DMS153 treated with DMSO at 0.1 percent for 48 hours (cell line): ENCODE measurements at regions not wholly inside any gene's neighbourhood (a gene's known extent, or its start where the extent isn't known, plus 50 kb on each side); places are given as distances from the start of the nearest gene placed in this dataset.
A peak's percentile ranks its signal among the peaks of the same experiment; 100 is the strongest.

Experiments used
- DNase-seq: peaks from one replicate; lab custom pipeline; 2025; ENCODE audit not compliant: unreplicated experiment; lab: John Stamatoyannopoulos, UW

DNA sequence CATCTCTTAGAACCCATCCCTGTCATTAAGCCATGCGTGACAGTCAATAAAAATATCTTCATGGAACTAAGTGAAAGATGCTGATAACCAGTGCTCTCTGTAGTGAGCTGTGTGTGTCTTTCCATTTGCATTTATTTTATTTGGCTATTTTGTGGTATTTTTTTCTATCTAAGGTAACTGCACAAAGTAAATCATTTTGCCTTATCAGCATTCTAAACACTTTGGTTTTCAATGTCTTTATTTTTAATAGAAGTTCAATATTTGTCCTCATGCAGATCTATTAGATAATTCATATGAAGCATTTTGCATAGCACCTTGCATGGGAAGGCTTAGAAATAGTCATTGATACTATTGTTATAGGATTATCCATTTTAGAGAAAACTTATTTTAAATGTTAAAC is 163.6 kb upstream of the TANK start:
- DNase-seq: no peak

DNA sequence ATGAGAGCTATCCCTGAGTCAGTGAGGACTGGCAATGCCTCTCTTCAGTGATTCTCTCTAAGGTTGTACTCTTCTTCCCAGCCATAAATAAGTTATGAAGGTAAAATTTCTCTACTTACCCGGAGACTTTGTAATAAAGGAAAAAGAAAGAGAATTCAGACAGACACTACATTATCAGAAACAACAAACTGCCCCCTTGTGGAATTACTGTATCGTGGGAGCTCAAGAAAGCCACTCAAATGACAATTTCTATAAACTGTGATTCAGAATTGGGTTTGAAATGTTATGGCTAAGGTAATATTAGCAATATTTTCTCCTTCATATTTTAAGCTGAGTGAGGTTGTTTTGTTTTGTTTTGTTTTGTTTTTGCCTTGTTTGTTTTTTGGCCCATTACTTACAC is 155.8 kb upstream of the TANK start:
- DNase-seq: peak; percentile 5

DNA sequence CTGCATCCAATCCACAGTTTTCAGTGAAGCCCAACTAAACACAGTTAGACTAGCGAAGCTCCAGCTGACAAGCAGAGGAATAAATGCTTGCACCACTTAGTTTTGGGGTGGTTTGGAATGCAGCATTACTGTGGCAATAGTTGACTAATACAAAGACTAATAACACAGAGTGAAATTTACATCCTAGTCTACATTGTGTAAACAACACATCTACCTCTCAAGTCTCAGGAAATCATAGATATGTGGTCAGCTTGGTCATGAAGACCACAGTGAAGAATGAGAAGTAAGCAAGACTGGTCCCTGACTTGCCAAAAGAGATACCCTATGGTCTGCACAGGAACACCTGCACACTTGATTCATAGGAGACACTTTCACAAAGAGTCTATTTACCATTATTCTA is 155.1 kb upstream of the TANK start:
- DNase-seq: no peak

DNA sequence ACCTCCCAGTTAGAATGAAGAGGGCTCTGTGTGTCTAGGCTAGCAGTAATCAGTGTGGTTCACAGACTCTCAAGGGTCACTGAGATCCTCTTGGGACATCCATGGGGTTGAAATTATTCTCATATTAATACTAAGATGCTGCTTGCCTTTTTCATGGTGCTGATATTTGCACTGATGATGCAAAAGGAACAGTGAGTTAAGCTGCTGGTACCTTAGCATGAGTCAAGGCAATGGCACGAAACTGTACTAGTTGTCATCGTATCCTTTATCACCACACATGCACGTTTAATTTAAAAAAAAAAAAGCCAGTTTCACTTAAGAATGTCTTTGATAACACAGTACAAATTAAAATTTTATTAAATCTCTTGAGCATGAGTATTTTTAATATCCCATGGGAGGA is 151.9 kb upstream of the TANK start:
- DNase-seq: no peak

DNA sequence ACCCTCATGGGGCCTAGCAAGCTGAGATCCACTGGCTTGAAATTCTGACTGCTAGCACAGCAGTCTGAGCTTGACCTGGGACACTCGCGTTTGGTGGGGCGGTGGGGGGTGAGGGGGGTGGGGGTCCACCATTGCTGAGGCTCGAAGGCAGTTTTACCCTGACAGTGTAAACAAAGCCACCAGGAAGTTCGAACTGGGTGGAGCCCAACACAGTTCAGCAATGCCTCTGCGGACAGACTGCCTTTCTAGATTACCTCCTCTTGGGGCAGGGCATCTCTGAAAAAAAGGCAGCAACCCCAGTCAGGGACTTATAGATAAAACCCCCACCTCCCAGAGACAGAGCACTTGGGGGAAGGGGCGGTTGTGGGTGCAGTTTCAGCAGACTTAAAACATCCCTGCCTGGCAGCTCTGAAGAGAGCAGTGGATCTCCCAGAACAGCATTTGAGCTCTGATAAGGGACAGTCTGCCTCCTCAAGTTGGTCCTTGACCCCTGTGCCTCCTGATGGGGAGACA is 149.7 kb upstream of the TANK start:
- no peak for DNase-seq

DNA sequence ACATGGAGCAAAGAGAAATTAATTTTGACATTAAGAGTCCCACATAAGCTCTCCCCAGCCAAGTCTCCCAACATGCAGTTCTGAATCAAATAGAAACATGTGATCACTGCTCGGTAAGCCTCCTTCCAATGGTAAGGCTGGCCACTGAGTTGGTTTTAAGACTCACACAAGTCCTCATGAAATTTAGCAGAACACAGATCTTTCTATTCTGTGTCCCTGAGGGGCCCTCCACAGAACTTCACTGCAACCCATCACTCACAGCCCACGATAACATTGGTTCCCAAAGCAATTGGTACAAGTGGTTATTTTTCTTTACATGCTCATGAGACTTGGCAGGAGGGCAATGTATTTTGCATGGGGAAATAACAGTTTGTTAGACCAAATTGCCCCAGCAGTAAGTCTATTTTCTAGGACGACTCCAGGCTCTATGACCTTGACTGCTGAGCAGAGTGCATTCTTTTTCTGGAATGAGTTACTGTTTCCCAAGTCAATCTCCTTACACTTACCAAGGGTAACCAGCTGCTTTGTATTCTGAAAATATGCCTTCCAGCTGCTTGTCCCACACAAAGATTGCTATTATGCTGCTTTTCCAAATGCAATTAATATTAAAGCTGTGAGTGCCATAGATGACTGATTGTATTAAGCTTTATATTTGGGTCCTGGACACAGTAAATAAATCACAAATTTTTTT is 142.3 kb upstream of the TANK start:
- DNase-seq: no peak

DNA sequence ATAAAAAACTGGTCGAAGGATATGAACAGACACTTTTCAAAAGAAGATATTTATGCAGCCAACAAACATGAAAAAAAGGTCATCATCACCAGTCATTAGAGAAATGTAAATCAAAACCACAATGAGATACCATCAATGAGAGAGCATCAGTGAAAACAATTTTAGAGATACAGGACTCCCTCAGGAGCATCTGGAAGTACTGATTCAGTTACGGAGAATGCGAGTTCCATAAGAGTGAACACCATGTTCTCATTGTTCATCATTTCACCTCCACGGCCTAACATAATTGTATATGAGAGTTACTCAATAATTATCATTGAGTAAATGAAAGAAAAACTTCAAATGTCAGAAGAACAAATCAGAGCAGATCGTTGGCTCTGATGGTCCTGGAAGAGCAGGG is 140.9 kb upstream of the TANK start:
- no peak for DNase-seq

DNA sequence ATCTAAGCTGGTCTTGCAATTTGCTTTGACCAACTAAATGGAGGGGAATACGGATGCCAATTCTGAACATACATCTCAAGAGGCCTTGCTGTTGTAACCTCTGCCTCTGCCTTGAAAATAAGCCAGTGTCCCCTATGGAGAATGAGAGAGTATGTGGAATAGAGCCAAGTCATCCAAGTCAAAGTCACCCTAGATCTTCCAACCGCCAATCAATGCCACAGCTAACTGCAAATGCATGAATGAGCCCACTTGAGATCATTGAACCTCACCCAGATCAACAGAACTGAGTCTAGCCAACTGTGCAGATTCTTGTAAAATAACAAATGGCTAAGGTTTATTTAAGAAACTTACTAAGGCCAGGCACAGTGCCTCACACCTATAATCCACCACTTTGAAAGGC is 139.8 kb upstream of the TANK start:
- no peak for DNase-seq

DNA sequence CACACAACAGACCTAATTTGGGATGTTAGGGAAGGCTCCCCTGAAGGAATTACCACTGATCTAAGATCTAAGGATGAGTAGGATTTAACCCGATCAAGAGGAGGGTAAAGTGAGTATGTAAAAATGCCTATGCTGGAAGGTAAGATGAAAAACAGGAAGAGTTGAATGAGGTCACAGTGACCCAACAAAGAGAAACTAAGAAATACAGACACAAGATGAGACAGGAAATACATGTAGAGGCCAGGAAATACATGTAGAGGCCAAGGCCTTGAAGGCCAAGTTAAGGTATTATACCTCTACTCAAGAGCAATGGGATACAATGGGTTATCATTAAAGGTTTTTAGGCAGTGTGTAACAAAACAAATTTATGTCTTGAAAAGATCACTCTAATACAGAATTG is 131.6 kb upstream of the TANK start:
- DNase-seq: no peak

DNA sequence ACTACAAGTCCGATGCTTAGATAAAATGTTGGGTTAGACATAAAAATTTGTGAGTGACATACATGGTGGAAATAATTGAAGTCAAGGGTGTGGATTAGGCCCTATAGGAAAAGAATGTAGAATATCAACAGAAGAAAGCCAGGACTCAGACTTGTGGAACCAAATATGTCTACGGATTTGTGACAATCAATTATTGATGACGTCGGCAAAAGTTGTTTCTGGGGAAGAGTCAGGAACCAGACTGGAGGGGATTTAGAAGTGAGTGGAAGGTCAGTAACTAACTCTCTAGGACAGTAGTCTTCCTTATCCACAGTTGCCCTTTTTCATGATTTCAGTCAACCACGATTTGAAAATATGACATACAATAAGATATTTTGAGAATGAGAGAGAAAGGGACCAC is 130.9 kb upstream of the TANK start:
- no peak for DNase-seq

DNA sequence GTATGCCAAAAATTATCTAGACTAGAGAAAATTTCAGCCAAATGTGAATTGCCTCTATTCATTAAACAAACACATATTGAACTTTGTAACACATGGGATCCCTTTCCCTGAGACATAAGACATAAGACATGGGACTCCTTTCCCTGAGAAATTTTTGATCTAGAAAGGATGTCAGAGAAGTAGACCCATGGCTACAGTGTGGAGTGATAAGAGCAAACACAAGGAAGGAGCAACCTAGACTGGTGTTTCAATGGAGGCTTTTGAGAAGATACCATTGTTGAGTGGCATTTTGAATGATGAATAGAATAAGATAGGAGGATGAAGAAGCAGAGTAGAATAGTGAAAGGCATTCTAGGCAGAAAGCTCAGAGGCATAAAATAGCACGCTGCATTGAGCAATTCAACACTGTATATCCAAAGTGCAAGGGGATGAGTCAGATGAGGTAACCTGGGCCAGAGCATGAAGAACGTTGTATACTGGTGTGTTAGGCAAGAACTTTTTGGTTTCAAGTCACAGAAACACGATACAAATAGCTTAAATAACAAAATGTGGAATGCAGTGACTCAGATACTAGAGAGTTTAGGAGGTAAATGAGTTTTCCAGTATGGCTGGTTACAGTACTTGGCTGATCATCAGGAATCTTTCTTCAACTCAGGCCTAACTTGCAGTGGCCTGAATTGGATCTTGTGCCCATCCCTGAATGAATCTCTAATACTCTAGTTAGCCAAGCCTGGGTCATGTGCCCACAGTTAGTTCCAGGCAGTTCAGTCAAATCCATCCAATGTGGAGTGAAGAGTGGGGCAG is 129.8 kb upstream of the TANK start:
- no peak for DNase-seq

DNA sequence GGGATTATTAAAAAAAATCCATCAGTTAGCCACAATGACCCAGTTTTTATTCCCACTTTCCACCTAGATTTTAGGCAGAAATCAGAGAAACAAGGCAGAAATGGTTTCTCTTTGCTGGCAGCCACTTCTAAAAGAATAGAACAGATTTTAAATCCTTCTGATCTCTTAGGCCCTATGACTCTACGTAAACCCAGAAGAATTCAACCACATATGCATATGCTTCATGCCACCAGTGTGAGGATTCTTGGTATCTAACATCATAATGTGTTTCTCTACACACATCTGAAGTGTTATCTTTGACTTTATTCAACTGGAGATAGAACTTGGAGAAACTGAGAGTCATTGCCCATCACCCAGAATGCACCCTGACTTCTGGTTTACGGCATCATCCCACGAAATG is 128.7 kb upstream of the TANK start:
- DNase-seq: no peak

DNA sequence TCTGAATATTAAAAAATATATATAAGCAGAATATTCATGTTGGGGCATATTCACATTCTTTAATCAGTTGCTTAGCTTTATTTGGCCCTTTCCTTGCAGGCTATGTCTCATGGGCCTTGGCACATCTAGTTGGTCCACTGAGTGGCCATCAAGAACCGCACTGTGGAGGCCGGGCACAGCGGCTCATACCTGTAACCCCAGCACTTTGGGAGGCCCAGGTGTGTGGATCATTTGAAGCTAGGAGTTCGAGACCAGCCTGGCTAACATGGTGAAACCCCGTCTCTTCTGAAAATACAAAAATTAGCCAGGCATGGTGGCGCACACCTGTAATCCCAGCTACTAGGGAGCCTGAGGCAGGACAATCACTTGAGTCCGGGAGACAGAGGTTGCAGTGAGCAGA is 127.6 kb upstream of the TANK start:
- no peak for DNase-seq

DNA sequence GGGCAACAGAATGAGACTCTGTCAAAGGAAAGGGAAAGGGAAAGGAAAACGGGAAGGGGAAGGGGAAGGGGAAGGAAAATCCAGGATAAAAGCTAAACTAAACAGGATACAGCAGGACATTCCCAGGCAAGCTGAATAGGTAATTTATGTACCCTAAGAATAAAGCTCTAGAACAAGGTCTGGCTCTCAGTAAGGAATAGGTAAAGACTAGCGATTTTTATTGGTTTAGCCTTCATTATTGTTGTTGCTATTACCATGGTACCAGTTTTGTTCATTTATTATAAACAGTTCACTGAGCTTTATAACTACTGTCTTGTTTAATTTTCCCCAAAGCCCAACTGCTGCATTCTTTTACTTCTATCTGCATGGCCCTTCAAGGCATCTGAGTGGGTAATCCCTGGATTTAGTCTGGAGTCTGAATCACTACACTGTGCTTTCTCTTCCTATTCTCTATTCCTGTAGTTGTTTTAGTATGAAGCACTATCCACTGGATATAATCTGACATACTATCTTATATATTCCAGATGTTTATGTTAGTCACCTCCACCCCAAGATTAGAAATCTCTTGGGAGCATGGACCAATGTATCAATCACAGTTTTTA is 127.1 kb upstream of the TANK start:
- DNase-seq: no peak

DNA sequence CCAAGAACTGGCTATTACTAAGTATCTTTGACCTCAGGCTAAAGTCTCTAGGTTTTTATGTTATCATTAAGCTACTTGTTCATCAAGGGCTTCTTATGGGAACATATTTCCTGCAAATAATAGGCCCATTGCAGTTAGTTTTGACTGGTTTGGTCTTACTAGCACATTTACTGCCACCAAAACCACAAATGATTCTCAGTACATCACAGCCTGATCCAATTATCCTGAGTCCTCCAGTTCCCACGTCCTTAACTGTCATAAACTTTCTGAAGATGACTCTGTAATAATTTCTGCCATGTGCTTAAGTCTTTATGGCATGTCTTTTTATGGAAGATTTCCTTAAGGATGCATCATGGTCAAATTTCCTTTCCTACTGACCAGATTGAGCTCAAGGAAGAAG is 123.3 kb upstream of the TANK start:
- DNase-seq: no peak

DNA sequence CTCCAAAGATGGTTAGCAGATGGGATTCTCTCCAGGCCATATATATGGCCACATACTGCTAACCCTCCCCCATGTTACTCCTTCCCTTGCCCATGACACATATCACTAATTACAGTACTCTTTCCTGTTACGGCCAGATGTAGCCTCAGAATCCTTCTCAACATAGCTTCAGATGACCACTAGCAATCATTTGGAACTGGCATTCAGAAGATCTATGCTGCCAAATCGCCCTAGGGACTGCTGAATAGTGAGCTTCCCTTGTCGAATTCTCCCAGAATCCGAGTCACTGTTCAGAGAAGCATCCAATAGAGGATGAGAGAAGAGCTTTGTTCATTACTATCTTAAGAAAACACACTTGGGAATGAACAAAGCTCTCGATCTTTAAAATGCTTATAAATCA is 121.2 kb upstream of the TANK start:
- DNase-seq: no peak

DNA sequence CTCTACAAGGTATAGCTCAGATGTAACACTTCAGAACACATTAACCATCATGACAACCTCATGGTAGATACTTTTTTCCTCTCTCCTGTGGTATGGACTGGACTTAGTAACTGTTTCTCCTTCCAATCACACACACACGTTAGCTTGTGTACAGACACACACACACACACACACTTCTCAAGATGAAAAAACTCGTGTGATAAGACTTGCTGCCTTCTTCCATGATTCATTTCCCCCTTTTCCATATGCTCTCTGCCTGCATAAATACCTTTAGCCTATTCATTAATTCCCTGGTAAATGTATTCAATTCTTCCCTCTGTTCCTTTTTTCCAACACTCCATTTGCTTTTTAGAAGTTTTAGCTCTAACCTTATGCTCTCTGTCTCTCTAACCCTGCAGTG is 118.9 kb upstream of the TANK start:
- DNase-seq: no peak

DNA sequence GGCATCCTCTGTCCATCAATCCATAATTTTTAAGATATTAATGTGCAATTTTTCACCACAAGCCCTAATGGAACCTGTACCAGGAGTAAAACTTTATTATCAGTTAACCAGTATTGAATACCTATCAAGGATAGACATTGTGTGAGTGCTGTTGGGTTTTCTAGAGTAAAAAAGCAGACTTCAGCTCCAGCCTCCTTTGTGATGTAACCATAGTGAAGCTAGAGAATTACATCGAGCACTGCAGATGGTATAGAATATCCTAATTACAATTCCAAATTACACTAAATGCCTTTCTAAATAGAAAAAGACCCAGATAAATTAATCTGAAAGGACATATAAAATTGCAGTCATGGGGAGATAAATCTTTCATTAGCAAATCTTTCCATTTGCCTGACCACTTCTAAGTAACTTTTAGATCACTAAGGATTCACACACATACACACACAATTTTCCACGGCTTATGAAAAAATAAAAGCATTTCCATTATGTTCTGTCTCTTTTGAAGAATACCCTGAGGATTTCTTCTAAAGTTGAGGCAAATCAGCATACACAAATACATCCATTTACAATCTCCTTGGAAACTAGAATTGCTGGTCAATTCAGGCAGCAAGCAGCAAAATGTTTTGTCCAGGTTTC is 117.1 kb upstream of the TANK start:
- DNase-seq: no peak

DNA sequence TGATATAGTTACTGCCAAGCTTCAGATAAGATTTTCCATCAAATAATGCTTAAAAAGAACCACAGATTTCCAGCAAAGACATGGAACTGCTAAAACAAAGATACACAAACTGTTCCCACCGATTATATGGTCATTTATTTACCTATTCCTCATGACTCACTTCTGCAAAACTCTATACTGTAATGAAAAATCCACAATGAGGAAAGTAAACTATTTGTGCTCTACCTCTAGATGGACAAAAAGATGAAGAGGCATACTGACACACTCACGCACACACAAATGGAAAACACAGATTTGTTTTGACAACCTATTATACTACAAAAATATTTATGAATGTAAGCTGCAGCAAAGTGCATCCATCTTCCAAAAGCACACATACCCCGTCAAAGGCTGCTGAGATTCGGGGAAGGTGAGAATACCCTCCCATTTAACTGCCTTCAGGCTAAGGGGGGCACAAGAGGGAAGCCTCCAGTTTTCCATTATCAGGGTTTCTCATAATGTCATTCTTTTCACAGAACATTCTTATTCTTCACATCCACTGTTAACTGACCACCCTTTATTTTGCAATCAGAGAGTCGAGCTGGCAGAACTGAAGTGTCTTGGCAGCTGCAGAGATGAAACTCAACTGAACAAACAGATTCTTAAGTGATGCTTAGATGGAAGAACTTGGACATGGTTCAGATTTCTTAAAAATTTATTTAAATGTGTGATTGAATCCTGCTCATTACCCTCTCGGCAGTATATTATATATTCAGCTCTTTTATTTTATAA is 115.9 kb upstream of the TANK start:
- DNase-seq: no peak

DNA sequence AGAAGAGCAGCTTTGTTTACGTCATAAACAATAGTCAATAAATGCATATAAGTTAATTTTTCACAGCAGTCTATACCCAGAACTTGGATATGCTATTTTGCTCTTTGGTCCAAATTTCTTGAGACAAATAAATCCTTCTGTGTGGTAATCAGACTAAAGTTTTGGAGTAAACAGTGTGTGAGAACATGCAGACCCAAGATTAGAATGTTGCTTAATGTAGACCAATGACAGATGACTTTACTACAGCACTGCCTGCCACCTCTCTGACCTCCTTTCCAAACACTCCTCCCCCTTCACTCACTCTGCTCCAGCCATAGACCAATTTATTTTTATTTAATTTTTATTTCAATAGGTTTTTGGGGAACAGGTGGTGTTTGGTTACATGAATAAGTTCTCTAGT is 115.3 kb upstream of the TANK start:
- DNase-seq: no peak

DNA sequence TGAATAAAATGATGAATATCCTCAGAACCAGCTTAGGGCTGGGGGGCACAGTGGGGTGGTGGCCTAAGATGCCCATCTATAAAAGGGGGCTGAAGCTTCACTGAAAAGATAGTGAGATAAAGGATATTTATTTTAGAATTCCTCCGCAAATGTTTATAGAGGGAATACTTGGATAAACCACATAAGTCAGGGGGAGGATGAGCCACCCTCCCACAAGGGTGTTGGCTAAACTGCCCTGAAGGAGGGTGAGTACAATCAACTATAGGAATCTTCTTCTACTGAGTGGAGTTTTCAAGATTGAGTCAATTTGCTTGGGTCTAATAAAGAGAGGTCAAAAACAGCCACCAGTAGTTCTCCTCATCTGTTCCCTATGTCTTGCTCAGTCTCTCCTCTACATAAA is 114.5 kb upstream of the TANK start:
- no peak for DNase-seq
